ENCODE measurements at regions not wholly inside any gene's neighbourhood (a gene's known extent, or its start where the extent isn't known, plus 50 kb on each side); places are given as distances from the start of the nearest gene placed in this dataset.

- TF ChIP-seq CTCF (IDR thresholded peaks at IDR 0.05) (no peak), POLR2A (IDR thresholded peaks at IDR 0.05) (no peak)
These were observed 1674.7 kb upstream of the SEL1L start for GRCh38 chr14:83208341-83208740.
